Body of pancreas (tissue), 4 donors: ENCODE measurements at regions not wholly inside any gene's neighbourhood (a gene's known extent, or its start where the extent isn't known, plus 50 kb on each side); places are given as distances from the start of the nearest gene placed in this dataset.
A peak's percentile ranks its signal among the peaks of the same experiment; 100 is the strongest.

Experiments used
- ATAC-seq: fragments of 150-250 bp; one replicate; pipeline ENCODE4 v1.9.1; 2016
- DNase-seq, 4 donors: peaks; one replicate each; pipeline ENCODE4 v3.0.0-alpha.2; 2019
- H3K27ac ChIP-seq, 4 donors: fragments of 200-600 bp; sonication (generic); 1 replicate in 3 of 4; 2 replicates in 1 of 4; pipeline versions ENCODE4 v1.5.1 to v1.6.1; 2016 to 2019; ENCODE audit warnings: mild to moderate bottlenecking in 1 of 4, mixed read lengths in 1 of 4, moderate library complexity in 1 of 4
- H3K27me3 ChIP-seq, 2 donors: fragments of 200-600 bp; sonication (generic); one replicate each; pipeline ENCODE4 v1.6.0; 2016; ENCODE audit warnings: mild to moderate bottlenecking in 1 of 2
- H3K36me3 ChIP-seq, 2 donors: fragments of 200-600 bp; sonication (generic); replicated peaks in 1 of 2; 2 replicates each; pipeline ENCODE4 v1.5.1; 2016; ENCODE audit warnings: low read depth in 2 of 2; ENCODE audit not compliant: insufficient read depth in 1 of 2
- H3K4me1 ChIP-seq: fragments of 200-600 bp; sonication (generic); one replicate; pipeline ENCODE4 v1.6.0; 2016
- H3K4me3 ChIP-seq, 2 donors: fragments of 200-600 bp; sonication (generic); 1 replicate in 1 of 2; 2 replicates in 1 of 2; pipeline ENCODE4 v1.5.1; 2016 to 2019
- H3K9me3 ChIP-seq, 3 donors: fragments of 200-600 bp; sonication (generic); 1 replicate in 2 of 3; 2 replicates in 1 of 3; pipeline ENCODE4 v1.5.1; 2016
- POLR2A ChIP-seq, 3 donors: fragments of 450-650 bp; IDR thresholded peaks; one replicate each; pipeline ENCODE4 v1.6.1; 2016; ENCODE audit warnings: antibody characterized with exemption in 3 of 3, mild to moderate bottlenecking in 2 of 3
- WGBS, 2 donors: methylation state at CpG; one replicate each; pipeline ENCODE4 v1.1.5; 2017; 5-methylcytosine and 5-hydroxymethylcytosine counted together
- intact Hi-C: fragments of 100-400 bp; cut with DNase I; formaldehyde crosslinking; loops from one replicate; pipeline ENCODE4 v1.15.1; 2023
- TF ChIP-seq, protein P1 (sequence below), 7 experiments: fragments of 450-650 bp in 4 of 7; fragments of 200-600 bp in 3 of 7; sonication (generic) in 3 of 7; IDR thresholded peaks; one replicate each; pipeline ENCODE4 v1.5.1; 2016 to 2019; ENCODE audit warnings: antibody characterized with exemption in 7 of 7

DNA sequence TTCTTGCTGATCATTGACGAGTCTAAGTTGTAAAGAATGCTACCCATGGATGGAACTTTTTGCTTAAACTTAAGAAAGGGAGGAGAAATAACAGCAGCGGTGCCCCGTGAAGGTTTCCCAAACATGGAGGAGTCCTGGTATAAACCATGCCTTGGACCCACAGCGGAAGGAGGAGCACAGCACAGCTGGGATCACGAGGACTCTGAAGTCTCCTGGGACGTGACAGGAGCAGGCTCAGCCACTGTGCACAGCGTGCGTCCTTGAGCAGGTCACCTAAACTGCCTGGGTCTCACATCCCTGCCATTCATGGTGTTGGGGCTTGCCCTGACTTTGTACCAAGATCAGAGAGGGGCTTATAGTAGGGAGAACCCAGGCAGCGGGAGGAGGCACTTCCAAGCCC, 56.1 kb upstream of the UNC93A start:
- no peak for TF ChIP-seq POLR2A (IDR thresholded peaks at IDR 0.05)
- TF ChIP-seq, protein P1, sequence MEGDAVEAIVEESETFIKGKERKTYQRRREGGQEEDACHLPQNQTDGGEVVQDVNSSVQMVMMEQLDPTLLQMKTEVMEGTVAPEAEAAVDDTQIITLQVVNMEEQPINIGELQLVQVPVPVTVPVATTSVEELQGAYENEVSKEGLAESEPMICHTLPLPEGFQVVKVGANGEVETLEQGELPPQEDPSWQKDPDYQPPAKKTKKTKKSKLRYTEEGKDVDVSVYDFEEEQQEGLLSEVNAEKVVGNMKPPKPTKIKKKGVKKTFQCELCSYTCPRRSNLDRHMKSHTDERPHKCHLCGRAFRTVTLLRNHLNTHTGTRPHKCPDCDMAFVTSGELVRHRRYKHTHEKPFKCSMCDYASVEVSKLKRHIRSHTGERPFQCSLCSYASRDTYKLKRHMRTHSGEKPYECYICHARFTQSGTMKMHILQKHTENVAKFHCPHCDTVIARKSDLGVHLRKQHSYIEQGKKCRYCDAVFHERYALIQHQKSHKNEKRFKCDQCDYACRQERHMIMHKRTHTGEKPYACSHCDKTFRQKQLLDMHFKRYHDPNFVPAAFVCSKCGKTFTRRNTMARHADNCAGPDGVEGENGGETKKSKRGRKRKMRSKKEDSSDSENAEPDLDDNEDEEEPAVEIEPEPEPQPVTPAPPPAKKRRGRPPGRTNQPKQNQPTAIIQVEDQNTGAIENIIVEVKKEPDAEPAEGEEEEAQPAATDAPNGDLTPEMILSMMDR (IDR thresholded peaks at IDR 0.05) = no peak
- Histone ChIP-seq H3K4me1 (no peaks in the 10 kb centered on the region), H3K4me3 (no peak overlapping the region), H3K36me3 (no peaks in the 10 kb centered on the region), H3K9me3 (no peaks in the 10 kb centered on the region), H3K27me3 (no peaks in the 10 kb centered on the region), H3K27ac (no peak overlapping the region)
- DNase-seq (no peak), ATAC-seq (no peak)
- 59 to 65% methylated on average over 8 to 9 of the region's 9 CpGs for WGBS, 2 donors
- intact Hi-C loops = no loop called here

DNA sequence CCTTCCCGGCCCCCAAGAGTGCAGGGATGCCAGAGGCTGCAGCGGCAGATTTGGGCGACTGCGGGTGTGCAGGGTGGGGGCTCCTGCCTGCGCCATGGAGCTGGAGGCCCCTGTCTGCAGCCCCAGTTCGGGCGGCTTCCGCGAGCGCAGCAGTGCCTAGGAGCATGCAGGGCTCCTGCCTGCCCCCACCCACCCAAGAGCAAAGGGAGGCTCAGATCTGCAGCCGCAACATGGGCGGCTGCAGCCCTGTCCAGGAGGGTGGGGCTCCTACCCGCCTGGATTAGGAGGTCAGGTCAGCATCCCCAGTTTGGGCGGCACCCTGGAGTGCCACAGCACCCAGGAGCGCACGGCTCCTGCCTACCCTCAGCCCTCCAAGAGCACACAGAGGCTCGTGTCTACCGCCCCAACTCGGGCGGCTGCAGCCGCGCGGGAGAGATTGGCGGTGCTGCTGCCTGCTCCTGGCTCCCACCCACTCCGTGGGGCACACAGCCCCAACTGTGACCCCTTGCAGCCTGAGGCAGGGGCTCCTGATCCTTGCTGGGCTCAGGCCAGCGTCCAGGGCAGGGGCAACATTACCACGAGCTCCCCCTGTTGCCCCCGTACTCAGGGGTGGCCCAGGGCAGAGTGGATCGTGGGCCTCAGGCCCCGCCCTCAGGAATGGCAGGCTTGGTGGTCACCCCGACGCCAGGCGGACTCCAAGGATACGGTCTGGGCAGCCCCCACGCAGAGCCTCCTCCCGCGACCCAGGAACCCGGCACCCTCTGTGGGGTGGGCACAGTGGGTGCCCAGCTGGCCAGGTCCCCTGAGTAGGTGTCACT, 55.5 kb upstream of the UNC93A start:
- Histone ChIP-seq H3K27me3 (no peaks in the 10 kb centered on the region), H3K36me3 (no peaks in the 10 kb centered on the region), H3K9me3 (no peaks in the 10 kb centered on the region), H3K4me1 (no peaks in the 10 kb centered on the region), H3K27ac (no peak overlapping the region), H3K4me3 (no peak overlapping the region)
- ATAC-seq = peak; percentile 24
- TF ChIP-seq, protein P1 (IDR thresholded peaks at IDR 0.05) = no peak
- TF ChIP-seq POLR2A (IDR thresholded peaks at IDR 0.05) = no peak
- WGBS, 2 donors = 85% methylated on average over 32 of the region's 38 CpGs; no CpG with 5 or more reads in 1 of the 2 donors
- intact Hi-C loops = no loop called here
- DNase-seq = no peak

DNA sequence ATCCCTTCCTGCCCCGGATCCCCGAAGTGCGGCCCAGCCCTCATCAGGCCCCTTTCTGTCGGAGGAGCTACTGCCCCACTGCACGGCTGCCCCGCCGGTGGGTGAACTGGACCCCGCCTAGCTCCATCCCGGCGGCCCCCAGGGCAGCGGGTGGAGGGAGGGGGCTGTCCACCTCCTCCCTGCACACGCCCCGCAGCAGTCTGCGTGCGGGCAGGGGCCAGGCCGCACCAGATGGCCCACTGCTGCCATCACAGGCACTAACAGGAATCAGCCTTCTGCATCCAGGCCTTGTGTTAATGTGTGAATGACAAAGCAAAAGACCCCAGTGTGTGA, 54.9 kb upstream of the UNC93A start:
- 85 to 93% methylated on average over 6 to 15 of the region's 16 CpGs for WGBS, 2 donors
- intact Hi-C loops = no loop called here
- no peak for TF ChIP-seq POLR2A (IDR thresholded peaks at IDR 0.05)
- TF ChIP-seq, protein P1 (IDR thresholded peaks at IDR 0.05) = no peak

DNA sequence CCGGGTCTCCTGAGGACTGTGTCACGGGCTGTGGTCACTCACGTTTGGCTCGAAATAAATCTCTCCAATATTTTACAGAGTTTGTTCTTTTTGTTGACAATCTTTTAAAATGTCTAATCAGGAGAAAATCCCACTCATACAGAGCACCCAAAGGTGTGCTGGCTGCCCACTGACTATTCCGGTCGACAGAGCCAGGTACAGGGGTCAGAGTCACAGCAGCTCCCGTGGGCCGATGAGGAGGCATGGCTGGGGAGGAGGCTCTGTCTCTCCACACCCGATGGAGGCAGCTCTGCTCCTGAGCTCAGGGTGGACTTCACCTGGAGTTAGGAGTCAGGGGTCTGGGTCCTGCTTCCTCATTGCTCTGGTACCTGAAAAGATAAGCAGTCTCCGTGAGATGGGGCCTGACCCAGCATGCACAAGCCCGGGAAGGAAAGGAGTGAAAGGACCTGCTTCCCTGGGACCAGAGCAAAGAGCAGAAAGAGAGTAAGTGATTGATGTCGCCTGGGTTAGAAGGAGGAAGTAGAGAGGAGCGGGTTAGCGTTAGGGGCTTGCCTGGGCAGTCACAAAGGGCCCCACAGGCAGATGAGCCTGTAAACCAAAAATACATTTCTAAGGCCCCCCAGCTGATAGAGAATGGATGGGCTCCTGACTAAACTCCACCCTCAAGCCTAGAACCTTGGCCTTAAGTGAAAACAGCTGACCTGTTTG, 53.5 kb upstream of the UNC93A start:
- Histone ChIP-seq H3K4me1 (no peaks in the 10 kb centered on the region), H3K9me3 (no peaks in the 10 kb centered on the region), H3K4me3 (no peak overlapping the region), H3K27me3 (no peaks in the 10 kb centered on the region), H3K36me3 (no peaks in the 10 kb centered on the region), H3K27ac (no peak overlapping the region)
- 80 to 82% methylated on average over 13 to 14 of the region's 14 CpGs for WGBS, 2 donors
- ATAC-seq (no peak), DNase-seq (no peak)
- TF ChIP-seq, protein P1 (IDR thresholded peaks at IDR 0.05) = no peak
- TF ChIP-seq POLR2A (IDR thresholded peaks at IDR 0.05) = no peak
- intact Hi-C loops = no loop called here

More for the DNA sequence above, 54.9 kb upstream of the UNC93A start:
- DNase-seq = no peak
- peak; percentile 9 for ATAC-seq
- H3K4me3 ChIP-seq = no peak overlapping the region
- H3K27me3 ChIP-seq = no peaks in the 10 kb centered on the region
- H3K4me1 ChIP-seq = no peaks in the 10 kb centered on the region
- H3K36me3 ChIP-seq = no peaks in the 10 kb centered on the region
- no peaks in the 10 kb centered on the region for H3K9me3 ChIP-seq
- H3K27ac ChIP-seq = no peak overlapping the region
